ENCODE measurements at regions not wholly inside any gene's neighbourhood (a gene's known extent, or its start where the extent isn't known, plus 50 kb on each side); places are given as distances from the start of the nearest gene placed in this dataset.

DNA sequence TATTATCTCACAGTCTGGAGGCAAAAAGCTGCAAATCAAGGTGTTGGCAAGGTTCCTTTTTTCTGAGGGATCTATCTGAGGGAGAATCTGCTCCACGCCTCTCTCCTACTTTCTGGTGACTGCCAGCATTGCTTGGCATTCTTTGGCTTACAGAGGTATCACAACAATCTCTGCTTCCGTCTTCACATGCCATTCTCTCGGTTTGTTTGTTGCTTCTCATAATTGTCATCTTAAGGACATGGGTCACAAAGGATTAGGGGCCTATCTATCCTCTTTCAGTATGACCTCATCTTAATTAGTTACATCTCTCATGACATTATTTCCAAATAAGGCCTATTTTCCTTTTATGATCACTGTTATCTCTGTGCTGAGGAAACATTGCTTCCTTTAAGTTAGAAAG is 345.0 kb downstream of the FOXG1 start:
- DNase-seq (ENCODE audit: low spot score), result no peak

DNA sequence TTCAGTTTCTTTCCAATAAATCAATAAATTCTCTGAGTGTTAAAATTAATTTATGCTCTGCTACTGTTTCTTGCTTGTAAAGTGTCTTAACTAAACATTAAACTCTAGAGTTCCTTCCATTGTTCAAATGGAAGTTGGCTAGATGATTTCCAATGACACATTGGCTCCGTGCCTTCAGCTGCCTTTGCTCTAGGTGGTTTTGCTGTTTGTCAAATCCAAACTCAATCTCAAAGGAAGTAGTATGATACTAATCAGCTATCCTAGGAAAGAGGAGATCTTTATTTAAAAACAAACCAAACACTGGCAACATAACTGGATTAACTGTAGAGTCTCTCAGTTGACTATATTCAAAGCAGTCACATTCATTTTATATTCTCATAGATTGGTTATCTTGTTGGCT is 356.4 kb downstream of the FOXG1 start:
- no peak for DNase-seq (ENCODE audit: low spot score)

DNA sequence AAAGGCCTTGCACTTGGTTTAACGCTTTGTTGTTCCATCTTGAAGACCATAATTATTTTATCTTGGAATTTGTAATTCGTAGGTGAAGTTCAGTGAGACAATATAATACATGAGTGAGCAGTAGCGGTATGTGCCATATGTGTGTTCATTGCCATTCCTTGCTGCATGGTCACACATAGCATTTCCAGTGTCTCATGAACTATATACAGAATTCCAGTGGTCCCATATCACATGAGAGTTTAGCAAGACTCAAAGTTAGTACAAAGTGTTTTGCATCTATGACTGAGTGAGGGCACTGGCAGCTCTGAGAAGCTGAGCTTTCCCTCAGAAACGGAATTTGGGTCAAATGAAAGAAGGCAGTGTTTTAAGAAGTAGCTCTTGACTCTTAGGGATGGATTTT is 359.8 kb downstream of the FOXG1 start:
- DNase-seq (ENCODE audit: low spot score), result no peak

DNA sequence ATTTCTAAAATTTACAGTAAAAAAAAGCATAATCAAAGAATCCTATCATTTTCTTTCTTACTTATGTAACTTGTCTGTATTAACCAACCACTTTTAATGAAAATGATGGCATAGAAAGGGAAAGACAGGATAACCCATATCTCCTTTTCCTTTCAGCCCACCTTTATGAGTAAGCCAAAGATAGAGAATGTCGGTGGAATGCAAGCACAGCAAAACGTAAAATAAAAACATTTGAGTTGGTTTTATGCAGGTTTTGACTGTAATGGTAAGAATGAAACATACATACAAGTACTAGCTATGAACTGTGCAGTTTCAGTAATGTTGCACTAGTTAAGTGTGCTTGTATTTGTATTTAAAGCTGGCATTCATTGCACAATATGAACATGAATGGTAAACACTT is 360.3 kb downstream of the FOXG1 start:
- no peak for DNase-seq (ENCODE audit: low spot score)

DNA sequence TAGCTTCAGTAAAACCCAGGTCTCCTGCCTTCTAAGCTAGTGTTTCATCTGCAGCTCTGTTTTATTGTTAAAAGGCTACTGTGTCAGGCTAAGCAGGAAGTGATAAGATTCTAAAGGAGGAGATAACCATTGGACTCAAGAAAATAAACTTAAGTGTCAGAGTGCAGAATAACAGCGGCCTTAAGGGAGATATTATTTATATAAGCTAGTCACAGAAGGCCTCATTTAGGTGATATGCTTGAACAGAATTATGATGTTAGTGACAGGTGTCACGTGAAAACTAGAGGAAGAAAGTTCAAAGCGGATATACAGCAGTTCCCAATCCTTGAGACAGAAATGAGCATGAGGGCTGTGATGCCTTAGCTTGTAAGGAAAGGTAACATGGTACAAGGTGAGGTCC is 373.4 kb downstream of the FOXG1 start:
- DNase-seq (ENCODE audit: low spot score), result no peak

DNA sequence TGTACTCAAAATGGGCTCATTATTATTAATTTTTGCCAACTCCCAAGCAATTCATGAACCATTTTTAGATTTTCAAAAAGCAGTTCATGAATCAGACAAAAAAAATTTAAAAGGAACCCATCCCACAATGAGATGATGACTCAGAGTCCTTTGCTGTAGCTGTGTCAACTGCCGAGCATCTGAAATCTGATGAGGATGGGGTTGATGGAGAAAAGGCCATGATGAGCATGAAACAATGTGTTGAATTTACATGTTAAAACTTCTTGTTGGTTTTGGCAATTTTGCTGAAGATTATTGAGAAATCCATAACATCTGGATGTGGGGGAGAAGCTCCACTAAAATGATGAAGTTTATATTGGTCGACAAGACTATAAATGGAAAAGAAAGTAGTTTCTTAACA is 378.0 kb downstream of the FOXG1 start:
- no peak for DNase-seq (ENCODE audit: low spot score)

DNA sequence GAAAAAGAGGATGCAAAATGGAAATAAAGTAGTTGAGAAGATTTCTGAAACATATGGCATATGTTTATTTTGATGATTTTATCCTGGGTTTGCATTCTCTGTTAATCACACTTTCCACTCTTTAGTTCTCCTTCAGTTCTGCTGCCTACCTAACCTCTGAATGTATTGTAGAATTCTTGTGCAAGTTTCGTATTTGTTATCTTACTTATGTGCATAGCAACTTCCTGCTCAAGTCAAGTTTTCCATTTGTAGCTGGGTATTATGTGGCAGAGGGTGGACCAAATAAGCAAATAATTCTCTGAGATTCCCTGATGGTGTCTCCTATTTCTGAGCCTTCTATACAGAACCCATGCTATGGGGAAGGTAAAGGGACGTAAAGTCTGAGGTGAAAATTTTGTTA is 381.6 kb downstream of the FOXG1 start:
- no peak for DNase-seq (ENCODE audit: low spot score)

DNA sequence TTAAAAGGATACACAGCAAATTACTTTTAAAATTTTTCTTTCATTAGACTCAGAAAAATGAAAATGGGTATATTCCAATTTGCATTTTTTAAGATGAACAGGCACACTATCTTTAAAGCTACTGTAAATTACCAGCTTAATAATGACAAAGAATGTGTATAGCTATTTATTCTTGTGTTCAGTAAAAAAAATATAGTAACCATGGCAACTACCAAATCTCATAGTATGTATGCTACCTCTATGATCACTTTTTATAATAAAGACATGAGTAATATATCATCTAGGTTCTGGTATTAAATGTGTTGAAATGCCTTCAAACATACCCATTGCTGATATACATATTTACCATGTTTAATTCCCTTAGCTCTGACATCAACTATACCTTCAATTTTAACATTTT is 383.2 kb downstream of the FOXG1 start:
- DNase-seq (ENCODE audit: low spot score), result no peak

DNA sequence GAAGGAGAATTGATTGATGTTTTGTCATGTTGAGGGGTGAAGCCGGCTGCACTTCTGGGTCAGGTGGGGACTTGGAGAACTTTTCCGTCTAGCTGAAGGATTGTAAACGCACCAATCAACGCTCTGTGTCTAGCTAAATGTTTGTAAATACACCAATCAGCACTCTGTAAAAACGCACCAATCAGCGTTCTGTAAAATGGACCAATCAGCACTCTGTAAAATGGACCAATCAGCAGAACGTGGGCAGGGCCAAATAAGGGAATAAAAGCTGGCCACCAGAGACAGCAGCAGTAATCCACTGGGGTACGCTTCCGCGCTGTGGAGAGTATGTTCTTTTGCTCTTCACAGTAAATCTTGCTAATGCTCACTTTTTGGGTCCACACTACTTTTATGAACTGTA is 384.1 kb downstream of the FOXG1 start:
- no peak for DNase-seq (ENCODE audit: low spot score)

DNA sequence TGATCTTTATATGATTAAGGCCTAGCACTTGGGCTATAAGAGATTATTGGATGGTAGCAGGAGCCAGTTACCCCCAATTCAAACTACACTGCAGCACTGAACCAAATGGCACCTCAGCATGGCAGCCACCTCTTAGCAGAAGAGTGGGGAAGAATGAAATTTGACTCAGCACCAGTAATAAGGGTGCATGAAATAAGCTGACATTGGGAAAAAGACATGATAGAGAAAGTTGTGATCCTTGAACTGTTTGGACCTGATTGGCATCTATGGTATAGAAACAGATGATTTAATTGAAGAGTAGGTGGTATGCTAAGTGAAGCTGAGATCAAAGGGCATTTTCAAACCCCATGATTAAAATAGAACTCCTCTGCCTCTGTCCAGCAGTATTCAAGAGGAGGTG is 389.5 kb downstream of the FOXG1 start:
- no peak for DNase-seq (ENCODE audit: low spot score)

DNA sequence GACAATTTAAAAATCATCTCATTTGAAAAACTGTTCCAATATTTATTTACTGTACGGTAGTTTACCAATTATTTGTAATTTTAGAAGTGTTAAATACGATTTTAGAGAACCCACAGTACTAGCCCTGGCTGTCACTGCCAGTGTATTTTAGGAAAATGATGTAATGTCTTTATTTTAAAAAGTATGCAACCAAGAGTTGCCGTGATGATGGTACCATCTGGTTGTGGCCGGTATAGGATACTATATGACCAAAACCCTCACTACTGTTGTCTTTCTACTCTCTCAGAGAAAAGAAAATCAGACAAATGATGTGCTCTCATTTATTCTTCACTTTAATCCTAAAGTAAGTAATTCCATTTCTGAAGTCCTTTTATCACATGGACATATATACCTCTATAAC is 395.0 kb downstream of the FOXG1 start:
- DNase-seq (ENCODE audit: low spot score), result no peak

DNA sequence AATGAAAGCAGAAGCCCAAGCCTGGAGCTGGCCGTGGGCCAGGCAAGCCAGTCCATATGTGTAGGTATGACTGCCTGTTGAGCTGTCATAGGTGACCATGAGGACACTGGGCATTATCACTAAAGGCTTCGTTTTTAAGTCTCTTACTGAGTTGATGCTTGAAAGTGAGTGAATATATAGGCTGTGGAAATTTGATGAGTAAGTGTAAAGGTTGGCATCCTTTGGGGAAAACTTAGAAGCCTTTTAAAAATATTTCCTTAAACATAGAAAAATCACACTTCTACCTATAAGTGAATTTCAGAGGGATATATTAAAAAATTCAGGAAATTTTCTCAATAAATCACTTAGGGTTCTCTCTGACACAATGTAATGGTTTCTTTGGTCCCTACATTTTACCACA is 396.5 kb downstream of the FOXG1 start:
- DNase-seq (ENCODE audit: low spot score), result no peak

DNA sequence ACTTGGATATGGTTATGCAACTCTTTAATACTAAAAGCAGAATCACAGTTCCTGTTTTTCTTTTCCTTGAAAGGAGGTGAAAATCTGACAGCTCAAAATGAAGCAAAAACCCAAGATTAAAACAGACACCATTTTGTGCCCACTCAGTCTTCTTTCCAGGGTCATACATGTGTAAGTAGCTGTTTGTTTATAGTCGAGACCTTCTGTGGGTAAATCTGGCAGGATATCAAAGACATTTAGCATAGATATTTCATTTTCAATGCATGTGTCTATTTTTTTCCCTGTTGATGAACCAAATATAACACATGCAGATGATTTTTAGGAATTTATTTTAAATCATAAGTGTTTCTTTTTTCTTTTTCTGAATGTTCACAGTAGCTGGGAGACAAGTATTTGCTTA is 398.8 kb downstream of the FOXG1 start:
- no peak for DNase-seq (ENCODE audit: low spot score)

DNA sequence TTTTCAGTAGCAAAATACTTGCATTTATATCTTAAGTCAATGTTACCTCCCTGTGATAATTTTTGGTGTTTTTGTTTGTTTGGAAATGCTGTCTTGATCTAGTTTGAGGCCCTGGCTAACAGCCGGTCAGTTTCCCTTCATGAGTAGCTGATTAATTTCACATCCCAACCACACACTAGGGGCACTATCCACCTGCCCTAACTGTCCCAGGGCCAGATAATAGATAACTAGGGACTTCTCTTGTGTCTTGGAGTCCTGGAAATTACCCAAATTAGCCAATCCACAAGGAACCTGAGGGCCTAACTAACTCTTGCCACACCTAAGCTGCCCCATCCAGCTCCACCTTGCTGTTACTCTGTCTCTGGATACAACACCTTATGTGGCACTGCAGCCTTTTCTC is 399.9 kb downstream of the FOXG1 start:
- DNase-seq (ENCODE audit: low spot score), result no peak

DNA sequence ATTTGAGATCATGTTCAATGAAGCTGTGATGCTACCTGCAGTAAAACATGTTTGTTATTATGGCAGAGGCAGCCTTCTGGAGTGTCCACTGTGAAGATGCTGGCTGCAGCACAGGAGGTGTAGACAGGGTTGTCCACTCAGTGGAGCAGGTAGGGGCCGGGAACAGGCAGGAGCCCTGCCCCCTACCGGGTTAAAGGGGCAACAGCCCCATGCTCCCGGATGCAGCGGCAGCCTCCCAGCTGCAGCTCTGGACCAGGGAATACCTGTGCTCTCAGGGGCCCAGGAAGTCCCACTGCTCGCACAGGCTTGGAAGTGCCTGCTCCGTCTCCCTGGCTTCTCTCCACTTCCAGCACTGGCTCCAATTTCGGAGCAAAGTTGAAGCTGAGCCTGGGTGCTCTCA is 401.6 kb downstream of the FOXG1 start:
- DNase-seq (ENCODE audit: low spot score), result no peak

DNA sequence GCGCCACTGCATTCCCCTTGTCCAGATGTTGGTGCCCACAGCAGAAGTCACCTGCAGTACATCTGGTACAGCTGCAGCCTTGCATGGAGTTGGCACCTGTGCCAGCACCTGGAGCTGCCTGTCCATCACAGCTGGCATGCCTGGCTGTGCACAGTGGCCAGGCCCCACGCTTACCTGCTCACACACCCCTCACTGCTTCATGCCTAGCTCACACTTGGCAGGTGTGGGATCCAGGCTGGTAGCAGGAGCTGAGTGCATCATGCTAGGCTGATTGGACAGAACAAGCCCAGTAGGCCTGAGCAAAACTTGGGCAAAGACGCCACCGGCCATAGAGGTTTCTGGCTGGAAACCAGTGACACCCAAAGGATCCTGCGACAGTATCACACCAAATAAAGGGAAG is 402.8 kb downstream of the FOXG1 start:
- no peak for DNase-seq (ENCODE audit: low spot score)

DNA sequence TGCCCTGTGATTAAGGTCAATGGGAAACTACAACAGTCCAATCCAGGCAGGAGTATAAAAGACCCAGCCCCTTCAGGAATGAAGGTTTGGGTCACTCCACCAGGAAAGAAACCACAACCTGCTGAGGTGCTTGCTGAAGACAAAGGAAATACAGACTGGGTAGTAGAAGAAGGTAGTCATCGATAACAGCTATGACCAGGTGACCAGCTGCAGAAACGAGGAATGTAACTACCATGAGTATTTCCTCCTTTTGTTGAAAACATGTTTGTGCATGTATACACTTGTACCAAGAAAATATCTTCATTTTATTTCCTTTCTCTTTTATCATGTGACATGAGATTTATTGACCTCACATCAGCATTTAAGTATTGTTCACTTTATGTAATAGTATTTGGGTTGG is 409.1 kb downstream of the FOXG1 start:
- DNase-seq (ENCODE audit: low spot score), result no peak

DNA sequence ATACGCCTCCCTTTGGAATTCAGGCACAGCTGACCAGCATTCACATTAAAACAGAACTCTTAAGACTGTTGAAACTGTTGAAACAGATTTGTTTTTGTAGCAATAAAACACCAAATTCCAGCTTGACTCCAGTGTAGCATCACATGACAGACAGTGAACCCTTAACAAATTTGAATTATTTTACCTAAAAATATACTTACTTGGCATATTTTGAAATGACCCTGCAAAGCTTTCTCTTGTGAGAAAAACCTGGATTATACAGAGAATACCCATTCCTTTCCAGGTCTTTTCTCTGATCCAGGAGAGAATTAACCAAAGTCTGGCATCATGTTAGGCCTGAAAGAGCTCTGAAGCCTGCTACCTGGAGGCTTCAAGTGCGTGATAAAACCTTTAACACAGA is 410.3 kb downstream of the FOXG1 start:
- no peak for DNase-seq (ENCODE audit: low spot score)

DNA sequence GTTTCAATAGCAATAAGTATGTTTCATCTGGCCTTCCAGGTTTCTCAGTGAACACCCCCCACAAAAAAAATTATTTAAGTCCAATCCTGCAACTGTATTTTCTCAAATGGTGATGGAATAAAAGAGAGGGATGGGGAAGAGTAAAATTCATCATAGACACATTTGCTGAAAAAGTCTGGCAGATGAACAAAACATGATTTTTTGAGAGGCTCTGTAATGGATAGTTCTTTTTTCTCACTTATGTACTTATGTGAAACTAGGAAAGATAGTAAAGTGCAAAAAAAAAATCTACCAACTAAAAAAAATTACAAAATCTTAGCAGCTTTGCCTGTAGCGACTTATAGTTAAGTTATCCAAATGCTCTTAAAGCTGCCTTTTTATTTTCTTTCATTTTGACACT is 412.4 kb downstream of the FOXG1 start:
- no peak for DNase-seq (ENCODE audit: low spot score)

DNA sequence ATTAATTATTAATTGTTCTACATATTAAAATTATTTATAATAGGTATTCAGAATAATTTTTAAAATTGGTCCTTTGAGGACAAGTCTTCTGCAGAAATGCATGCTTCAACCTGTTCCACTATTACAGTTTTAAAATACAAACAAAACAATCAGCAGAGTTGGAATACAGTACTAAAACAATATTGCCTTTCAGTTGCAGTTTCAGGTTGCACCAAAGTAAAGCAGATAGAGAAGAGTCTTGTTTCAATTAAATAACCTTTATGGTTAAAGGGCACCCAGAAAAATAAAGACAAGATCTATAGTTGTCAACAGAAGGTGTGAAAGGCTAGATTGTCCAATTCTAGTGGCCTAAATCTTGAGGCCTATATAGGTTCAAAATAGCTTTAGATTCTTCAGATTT is 424.5 kb downstream of the FOXG1 start:
- DNase-seq (ENCODE audit: low spot score), result no peak

DNA sequence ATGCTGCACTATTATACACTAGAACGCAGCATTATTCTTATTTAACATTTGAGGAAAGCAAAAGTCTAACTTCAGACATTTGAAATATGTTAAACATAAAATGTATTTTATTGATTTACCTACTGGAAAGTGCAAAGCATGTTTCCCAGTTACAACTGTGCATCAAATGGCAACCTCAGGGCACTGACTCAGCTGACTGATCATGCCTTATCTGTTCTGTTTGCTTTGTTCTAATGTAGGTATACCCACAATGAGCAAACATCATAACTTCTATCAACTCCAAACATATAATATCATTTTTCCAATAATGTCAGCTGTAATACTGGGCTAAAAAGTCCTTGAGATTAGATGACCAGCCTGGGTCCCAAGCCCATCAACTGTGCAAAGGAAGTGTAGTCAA is 431.0 kb downstream of the FOXG1 start:
- no peak for DNase-seq (ENCODE audit: low spot score)

DNA sequence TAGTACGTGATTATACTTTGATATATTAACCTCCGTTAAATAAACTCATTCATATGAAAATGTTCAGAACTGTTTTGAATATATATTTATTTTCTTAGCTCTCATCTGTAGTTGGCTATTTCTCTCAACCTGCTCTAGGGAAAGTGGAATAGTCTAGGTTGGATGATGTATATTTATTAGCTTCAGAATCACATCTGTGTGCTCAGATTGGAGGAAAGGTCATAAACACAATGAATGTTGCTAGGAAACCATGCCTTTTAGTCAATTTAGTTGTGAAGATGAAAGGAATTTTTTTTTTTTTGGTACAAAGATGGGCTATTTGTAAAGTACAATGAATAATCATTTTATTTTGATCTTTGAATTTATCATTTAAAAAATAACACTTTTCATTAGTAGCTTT is 439.1 kb downstream of the FOXG1 start:
- no peak for DNase-seq (ENCODE audit: low spot score)

DNA sequence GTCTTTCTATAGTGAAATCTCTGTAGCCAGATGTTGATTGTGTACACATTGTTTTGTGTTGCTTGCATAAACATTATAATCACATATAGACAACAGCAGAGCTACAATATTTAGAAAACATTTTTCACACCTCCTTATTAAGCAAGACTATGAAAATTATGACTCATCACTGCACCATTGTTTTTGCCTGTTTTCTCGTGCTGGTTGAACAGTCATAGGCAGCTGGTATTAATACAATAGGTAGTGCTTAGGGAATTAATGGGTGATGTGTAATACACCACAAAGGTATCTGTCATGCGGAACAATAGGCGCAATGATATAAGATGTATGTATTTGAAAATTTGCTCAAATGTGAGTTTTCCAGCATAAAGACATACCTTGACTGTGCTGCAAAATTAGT is 449.3 kb downstream of the FOXG1 start:
- DNase-seq (ENCODE audit: low spot score), result no peak

DNA sequence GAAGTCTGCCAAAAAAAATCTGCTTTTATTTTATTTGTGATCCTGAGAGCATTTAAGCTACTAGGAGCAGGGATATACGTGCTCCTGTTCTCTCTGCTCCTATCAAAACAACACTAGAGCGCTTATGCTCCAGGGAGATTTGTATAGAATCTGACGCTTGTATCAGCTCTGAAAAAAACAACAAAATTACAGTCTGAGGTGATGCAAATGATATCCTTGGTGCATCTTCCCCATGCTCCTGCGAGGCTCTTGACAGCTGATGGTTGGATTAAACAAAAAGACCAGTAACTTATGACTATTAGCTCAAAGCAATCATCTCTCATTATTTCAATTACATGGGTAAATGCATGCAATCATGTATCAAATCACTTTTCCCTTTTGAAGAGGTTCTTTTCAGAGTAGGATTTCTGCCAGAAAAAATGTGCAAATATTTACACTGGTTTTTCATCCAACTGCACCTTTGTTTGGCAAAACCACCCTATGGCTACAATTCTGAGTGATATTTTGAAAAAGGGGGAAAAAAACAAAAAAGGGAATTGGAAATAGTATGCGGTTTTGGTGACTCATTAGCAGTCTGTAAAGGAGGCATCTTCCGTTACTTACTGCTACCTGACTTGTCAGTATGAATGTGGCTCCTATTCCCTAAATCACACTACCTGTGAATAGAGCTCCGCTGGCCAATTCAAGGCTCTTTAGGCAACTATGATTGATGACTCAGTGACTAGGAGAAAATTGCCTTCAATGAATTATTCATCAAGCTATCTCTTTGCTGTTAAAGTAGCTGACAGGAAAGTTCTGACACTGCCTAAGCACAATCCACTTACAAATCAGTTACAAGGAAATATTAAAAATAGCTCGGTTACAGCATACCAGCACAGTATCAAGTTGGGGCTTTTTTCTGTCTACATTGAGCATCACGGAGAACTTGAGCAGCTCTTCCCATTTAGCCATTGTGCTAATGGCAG is 450.0 kb downstream of the FOXG1 start:
- DNase-seq (ENCODE audit: low spot score), result no peak

All from ecto neural progenitor cell (in vitro differentiated cells).